ENCODE measurements at regions not wholly inside any gene's neighbourhood (a gene's known extent, or its start where the extent isn't known, plus 50 kb on each side); places are given as distances from the start of the nearest gene placed in this dataset.

DNA sequence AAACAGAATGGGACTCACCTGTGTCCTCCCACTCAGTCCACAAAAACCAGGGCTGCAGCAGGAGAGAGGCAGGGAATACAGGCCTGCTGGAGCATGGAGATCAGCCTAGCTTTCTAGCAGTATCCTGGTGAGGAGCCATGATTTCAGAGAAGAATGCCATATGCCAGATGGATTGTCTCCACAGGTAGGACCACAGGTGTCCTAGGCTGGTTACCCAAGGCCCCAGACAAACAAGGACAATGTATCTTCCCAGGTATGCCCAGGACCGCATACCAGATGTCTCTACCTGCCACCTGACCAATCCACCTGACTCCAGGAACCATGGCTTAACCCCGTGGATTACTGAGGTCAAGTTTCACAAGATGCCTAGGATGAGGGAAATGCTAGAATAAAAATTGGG, 295.4 kb upstream of the NPSR1 start:
- no peak for DNase-seq
- intact Hi-C loops (cut with DNase I) = no loop called here
- ATAC-seq (ENCODE audit: poor library complexity) = no peak

DNA sequence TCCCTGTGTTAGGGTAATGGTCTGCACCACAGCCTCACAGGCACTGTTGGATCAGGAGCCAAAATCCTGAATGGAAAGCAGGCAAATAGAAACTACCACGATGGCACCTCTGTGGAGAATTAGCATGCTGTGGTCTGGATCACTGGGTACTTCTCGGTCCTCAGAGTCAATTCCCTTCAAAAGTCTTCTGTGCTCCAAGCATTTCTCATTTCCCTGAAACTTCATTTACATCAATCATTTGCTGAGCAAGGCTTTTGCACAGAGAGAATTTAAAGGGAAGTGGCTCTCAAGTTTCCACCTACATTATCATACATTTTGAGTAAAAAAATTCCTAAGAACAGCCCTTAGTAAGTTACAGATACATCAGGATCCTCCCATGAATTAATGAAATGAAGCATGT, 293.9 kb upstream of the NPSR1 start:
- intact Hi-C loops (cut with DNase I) = no loop called here
- ATAC-seq (ENCODE audit: poor library complexity) (no peak), DNase-seq (no peak)

DNA sequence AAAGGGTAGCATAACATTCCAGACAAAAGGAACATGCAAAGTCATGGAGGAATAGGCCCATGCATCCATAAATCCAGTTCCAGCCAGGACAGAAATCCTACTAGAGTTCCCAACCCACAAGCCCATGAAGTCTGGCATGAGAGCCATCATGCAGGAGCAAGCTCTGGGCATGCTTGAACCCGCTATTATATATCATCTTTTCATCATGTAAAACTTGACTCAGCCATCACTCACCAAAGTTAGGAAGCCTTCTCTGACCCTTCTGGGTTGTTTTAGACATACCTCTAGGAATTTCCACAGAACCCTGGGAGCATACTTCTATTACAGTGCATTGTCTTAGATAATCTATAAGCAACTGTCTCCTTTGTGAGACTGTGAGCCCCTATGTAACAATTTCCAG, 293.0 kb upstream of the NPSR1 start:
- intact Hi-C loops (cut with DNase I) = no loop called here
- DNase-seq (no peak), ATAC-seq (ENCODE audit: poor library complexity) (no peak)

DNA sequence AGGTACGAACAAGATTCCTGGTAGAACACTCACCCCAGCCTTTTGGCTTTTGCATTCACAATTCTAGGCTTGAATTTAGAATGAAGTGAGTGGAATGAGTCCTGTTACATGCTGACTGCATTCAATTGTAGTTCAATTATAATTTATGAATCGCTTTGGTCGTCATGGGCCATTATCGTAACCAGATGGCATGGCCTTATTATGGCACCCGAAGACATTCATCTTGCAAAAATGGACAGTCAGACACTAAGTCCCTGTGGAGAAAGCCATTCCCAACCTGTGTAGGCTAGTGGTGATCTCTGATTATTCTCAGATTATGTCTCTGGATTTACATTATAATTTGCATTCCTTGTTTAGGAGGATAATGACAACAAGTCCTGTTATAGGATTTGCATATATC, 292.4 kb upstream of the NPSR1 start:
- intact Hi-C loops (cut with DNase I) = no loop called here
- ATAC-seq (ENCODE audit: poor library complexity) (no peak), DNase-seq (no peak)

DNA sequence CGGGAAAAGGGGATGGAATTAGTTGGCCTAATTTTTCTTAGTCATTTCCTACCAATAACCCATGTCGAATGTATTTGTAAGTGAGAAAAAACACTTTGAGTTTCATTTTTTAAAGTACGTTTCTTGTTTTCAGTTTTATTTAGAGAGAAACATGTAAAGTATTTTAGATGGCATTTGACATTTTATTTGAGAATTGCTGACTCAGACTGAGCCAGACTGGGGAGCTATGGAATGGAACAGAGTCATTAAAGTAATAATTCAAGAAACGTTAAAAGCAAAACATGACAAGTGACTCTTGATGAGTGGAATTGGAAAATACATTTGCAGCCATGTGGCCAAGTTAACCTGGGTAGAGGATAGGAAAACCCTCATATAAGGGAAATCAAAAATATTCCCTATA, 286.1 kb upstream of the NPSR1 start:
- ATAC-seq (ENCODE audit: poor library complexity) = no peak
- no peak for DNase-seq
- intact Hi-C loops (cut with DNase I) = no loop called here

DNA sequence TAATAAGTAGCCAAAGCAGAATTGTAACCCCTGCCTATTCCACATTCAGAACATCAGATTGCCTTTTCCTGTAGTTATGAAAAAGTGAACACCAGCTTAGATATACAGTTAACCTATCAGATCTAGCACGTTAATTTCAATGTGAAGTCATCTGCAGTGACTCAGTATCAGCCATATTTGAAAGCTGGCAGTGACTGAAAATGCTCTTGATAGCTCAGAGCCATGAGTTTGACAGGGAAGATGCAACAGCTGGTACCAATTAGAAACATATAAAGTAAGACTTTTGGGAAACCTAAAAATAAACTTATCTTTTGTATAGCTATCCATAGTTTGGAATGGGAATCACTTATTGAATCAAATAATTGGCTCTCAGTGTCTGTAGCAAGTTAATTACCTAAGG, 284.1 kb upstream of the NPSR1 start:
- ATAC-seq (ENCODE audit: poor library complexity) (no peak), DNase-seq (no peak)
- intact Hi-C loops (cut with DNase I) = no loop called here

DNA sequence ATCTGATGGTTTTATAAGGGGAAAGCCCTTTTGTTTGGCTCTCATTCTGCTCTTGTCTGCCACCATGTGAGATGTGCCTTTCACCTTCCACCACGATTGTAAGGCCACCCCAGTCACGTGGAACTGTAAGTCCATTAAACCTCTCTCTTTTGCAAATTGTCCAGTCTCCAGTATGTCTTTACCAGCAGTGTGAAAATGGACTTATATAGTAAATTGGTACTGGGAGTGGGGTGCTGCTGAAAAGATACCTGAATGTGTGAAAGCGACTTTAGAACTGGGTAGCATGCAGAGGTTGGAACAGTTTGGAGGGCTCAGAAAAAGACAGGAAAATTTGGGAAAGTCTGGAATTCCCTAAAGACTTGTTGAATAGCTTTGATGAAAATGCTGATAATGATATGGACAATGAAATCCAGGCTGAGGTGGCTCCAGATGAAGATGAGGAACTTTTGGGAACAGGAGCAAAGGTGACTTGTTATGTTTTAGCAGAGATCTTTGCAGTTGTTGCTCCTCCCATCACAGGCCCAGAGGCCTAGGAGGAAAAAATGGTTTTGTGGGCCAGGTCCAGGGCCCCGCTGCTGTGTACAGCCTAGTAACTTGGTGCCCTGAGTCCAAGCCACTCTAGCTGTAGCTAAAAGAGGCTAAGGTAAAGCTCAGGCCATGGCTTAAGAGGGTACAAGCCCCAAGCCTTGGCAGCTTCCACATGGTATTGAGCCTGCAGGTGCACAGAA, 275.7 kb upstream of the NPSR1 start:
- ATAC-seq (ENCODE audit: poor library complexity) (no peak), DNase-seq (no peak)
- intact Hi-C loops (cut with DNase I) = no loop called here

DNA sequence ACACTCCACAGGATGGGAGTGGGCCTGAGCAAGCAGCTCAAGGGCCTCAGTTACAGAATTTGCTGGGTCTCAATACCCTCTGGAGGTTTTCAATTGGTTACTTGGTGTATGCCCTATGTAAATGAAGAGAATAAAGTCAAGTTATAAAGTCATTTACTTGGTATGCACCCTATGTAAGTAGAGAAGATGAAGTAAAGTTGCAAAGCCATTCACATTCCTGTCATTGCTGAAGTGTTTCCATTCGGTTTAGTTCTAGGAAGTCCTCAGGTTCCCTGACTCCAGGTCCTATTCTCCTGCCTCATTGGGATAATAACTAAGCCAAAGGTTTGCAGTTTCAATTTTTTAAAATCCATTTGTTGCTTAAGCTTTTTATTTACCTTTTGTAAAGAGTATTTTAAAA, 272.6 kb upstream of the NPSR1 start:
- DNase-seq (no peak), ATAC-seq (ENCODE audit: poor library complexity) (no peak)
- intact Hi-C loops (cut with DNase I) = no loop called here

DNA sequence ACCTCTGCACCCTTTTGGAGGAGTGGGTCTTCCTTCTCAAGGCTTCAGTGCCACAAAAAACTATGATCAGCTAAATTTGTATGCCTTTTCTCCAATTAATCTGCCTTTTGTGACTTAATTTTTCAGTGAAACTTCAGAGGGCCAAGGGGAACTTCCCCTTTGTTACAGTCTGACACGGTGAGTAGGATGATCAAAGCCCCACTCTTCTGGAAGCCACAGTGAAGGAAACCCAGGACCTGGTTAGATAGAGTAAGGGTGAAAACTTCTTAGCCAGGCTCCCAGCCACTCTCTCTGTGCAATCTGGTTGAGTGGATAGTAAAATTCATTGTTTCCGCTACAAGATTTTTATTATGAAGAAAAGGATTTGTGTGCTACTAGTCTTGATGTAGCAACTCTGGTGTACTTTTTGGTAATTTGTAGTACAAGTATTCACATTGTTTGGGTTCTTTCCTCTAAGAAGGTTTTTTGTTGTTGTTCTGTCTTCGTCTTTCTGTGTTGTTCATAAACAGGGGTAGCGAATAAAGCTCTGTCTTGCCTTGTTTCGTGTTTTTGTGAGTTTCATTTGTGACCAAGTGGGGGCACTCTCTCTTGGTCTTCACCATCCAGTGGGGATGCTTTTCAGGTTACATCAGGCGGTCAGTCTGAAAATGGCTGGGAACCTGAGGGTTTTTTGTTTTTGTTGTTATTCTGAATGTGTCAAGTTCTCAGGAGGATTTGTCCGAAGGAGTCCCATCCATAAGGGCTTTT, 268.5 kb upstream of the NPSR1 start:
- intact Hi-C loops (cut with DNase I) = no loop called here
- DNase-seq (no peak), ATAC-seq (ENCODE audit: poor library complexity) (no peak)

DNA sequence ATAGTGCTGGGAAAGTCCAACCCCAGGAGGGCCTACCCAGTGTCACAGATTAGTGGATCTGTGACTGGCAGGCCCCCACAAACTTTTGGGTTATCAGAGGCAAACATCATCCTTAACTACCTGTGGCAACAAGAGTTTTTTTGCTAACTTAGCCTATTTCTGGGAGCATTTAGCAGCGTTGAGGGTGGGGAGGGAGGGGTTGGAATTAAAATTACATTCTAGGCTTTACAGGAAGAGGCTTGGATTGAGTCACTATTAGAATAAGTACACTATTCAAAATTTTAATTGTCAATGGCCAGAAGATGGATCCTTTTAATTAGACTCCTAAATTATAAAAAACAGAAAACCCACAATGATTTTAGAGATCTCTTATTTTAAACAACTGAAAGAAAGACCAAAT, 267.9 kb upstream of the NPSR1 start:
- no peak for DNase-seq
- intact Hi-C loops (cut with DNase I) = no loop called here
- no peak for ATAC-seq (ENCODE audit: poor library complexity)

DNA sequence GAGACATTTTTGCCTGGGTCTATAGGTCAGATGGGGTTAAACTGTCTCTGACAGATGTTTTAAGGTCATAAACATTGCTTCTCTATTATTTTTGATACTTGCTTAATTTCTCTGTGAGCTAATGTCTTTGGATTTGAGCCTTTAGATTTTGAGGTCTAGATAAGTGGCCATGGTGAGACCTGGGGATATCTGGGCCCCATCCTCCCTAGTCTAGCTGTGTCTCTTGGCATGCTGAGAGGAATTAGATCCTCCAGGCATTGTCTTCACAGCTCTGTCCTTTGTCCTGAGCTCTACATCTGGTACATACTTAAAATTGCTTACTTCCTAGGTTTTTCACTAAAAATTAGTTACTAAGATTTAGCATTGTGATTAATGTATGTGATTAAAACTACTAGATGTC, 265.0 kb upstream of the NPSR1 start:
- ATAC-seq (ENCODE audit: poor library complexity) (no peak), DNase-seq (no peak)
- intact Hi-C loops (cut with DNase I) = no loop called here

DNA sequence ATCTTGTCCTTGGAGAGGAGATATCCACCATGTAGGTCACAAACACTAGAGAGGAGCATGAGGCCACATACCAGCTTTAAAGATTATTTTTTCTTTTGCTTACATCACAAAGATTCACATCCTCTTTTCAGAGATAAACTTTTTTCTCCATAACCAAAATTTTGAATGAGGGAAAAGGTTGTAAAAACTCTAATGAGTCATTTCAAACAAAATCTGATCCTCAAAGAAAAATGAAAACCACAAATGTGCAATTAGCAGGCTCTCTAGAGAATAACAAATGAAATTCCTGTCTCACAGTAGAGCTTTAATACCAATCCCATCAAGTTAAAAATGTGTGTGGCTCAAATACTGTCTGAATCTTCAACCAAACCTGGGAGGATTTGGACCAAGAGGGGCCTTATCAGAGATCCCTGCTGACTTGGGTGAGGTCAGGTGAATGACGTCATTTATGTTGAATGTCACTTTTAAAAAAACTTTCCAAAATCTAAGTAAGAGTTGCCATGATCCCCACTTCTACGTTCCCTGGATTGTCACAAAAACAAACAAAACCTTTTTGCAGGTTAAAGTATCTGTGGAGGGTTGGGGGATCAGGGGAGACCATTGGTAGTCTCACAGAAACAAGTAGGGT, 261.5 kb upstream of the NPSR1 start:
- DNase-seq = no peak
- intact Hi-C loops (cut with DNase I) = no loop called here
- ATAC-seq (ENCODE audit: poor library complexity) = no peak

DNA sequence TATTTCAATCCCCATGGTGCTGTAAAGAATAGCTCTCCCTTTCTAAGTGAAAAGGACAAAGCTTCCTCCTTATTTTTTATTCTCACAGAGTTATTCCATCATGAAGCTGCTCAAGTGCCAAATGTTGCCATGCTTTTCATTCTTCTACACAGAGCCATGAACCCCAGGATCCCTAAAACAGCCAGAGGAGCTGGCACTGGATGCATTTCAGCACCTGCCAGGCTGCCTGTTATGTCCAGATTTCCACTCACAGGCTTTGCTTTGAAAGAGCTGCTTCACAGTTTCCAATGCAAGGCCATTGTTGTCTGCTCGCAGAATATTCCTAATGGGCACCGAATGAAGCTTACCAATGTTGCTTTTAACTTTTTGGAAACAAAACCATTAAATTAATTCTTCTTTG, 256.2 kb upstream of the NPSR1 start:
- intact Hi-C loops (cut with DNase I) = no loop called here

DNA sequence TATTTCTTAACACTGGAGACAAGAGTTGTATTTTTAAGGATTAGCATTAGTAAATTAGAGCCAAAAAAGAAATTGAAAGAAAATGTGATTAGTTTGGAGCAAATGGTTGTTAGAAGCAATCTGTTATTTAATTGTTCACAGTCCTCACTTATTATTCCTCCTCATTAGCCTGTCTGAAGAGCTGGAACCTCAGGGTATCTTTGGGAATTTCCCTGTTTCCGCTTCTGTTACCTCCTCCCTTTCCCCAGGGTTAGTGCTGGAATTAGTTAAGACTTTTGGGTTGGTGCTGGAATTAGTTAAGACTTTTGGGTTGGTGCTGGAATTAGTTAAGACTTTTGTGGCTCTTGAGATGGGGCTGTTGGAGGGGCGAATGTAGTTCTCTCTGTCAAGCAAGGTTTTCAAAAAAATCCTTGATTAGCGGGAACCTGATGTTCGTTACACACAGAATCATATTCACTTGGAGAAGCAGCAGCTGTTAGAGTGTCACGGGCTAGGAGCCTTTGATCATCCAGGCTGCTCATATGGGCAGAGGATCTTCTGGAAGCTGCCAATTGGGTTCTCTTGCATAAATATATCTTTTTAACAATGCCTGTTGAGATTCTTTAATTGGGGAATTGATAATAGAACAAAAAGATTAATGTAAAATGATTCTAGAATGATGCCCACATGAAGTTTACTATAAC, 251.0 kb upstream of the NPSR1 start:
- no peak for ATAC-seq (ENCODE audit: poor library complexity)
- DNase-seq = no peak
- intact Hi-C loops (cut with DNase I) = no loop called here

More for the DNA sequence above, 256.2 kb upstream of the NPSR1 start:
- DNase-seq (no peak), ATAC-seq (ENCODE audit: poor library complexity) (no peak)

DNA sequence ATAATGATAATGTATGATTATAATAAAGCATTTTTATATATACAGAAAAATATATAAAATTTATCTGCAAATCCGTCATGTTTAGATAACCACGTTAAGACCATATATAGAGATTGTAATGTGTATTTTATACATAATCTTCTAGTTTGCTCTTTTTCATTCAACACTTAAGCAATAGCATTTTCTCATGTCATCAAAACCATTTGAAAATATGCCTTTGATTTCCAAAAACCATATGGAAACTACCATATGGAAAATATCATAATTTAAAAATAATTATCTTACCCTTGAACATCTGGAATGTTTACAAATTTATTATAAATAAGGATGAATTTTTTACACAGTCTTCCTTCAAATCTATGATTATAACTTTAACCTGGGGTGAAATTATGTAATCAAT, 250.4 kb upstream of the NPSR1 start:
- no peak for DNase-seq
- no peak for ATAC-seq (ENCODE audit: poor library complexity)
- intact Hi-C loops (cut with DNase I) = no loop called here

DNA sequence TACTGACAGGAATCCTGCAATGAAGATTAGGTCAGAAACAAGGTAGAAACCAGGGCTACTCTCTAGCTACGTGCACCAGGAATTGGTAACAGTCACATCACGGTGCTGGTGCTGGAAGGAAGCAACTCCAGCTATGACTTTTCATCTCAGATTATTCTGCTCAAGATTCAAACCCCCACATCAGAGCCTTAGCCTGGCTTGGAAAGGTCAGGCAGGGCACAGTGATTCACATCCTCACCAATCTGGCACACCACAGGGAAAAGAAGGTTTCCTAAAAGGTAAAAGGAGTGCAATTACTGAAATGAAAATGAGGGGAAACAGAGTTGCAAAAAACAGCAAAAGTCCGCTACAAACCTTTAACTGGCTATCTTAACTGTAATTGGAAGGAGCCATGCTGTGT, 240.2 kb upstream of the NPSR1 start:
- DNase-seq (no peak), ATAC-seq (ENCODE audit: poor library complexity) (no peak)
- intact Hi-C loops (cut with DNase I) = no loop called here

DNA sequence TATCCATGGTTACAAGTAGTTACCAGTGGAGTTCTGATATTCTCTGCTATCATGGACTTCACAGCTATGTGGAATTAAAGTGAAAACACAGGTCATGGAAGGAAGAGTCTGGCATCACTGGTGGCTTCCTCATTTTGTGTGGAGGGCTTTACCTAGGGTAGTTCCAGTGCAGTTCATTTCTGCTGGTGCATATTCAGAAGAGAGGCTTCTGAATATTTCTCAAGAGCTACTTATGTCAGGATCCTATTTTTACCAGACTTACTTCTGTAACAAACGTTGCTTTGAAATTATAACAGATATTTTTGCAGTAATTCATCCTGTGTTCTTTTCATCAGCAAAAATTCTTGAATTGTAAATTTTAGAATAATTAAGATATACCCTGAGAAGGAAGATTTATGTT, 236.5 kb upstream of the NPSR1 start:
- intact Hi-C loops (cut with DNase I) = no loop called here
- DNase-seq (no peak), ATAC-seq (ENCODE audit: poor library complexity) (no peak)

DNA sequence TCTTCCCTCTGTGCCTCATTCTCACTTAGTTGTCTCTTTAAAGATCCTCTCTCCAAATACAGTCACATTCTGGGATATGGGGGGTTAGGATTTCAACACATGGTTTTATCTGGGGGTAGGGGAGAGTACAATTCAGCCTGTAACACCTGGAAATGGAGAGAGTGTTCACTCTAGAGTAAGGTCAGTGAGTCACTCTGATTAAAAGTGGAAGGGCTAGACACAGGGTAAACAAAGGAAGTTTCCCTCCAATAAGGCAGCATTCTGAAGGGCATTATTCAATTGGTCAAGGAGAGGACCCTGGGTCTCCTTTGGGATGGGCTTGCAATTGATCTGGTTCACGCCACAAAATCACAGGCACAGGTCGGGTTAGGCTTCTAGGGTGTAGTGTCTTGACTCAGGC, 232.8 kb upstream of the NPSR1 start:
- DNase-seq = no peak

DNA sequence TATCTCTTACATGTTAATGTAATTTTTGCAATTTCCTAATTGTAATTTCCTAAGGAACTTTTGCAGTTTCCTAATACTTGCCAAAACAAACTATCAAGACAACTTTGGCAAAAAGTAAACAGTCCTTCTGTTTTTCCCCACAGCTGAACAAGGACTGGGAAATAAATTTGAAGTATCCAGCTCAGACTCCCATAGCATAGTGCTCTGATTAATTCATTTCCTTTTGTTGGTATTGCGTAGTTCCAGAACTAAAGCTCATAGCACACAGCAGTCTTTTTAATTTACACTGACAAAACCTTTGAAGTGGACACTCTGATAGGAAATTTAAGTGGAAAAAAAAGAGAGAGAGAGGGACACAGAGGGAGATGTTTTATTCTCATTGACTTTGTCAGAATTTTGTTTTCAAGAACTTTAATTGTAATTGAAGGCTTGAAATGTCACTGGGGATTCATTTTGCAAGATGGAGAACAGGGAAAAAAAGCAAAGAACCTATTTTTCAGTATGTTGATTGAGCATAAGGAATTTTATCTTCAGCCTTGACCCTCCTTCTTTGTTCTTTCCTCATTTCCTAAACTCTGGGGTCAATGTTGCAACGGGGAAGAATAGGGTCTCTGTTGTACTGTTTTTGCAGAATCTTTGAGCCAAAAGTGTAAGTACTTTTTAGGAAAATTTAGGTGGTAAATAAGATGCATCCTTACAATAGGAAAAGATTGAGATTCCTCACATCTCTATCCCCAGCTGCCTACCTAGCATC, 232.2 kb upstream of the NPSR1 start:
- ATAC-seq (ENCODE audit: poor library complexity) (no peak), DNase-seq (no peak)
- intact Hi-C loops (cut with DNase I) = no loop called here

More for the DNA sequence above, 232.8 kb upstream of the NPSR1 start:
- ATAC-seq (ENCODE audit: poor library complexity) = no peak
- intact Hi-C loops (cut with DNase I) = no loop called here
